HepG2 (cell line): ENCODE measurements at regions not wholly inside any gene's neighbourhood (a gene's known extent, or its start where the extent isn't known, plus 50 kb on each side); places are given as distances from the start of the nearest gene placed in this dataset.

Source experiments
- EED ChIP-seq: sonication (generic); formaldehyde crosslinking; IDR thresholded peaks from 2 replicates; pipeline ENCODE4 v1.5.0; 2020; ENCODE audit warnings: mild to moderate bottlenecking, missing genetic modification reagents
- ETV5 ChIP-seq: IDR thresholded peaks from 2 replicates; pipeline ENCODE4 v1.6.1; 2018; ENCODE audit warnings: missing biosample characterization, missing genetic modification reagents, inconsistent platforms, borderline replicate concordance
- MAZ ChIP-seq, 2 experiments: sonication (generic) in 1 of 2; formaldehyde crosslinking in 1 of 2; IDR thresholded peaks; 2 replicates each; pipeline versions ENCODE4 v1.5.0 to v1.6.1; 2012 to 2020; ENCODE audit warnings: low read depth in 2 of 2, mild to moderate bottlenecking in 2 of 2, borderline replicate concordance in 1 of 2, improper control_type of control experiment in 1 of 2, low read length in 1 of 2, missing genetic modification reagents in 1 of 2, moderate library complexity in 1 of 2
- MYC ChIP-seq: sonication (generic); formaldehyde crosslinking; IDR thresholded peaks from 2 replicates; pipeline ENCODE4 v1.9.0; 2021; ENCODE audit warnings: missing genetic modification reagents, borderline replicate concordance
- PPARG ChIP-seq: conservative IDR thresholded peaks from 2 replicates; pipeline ENCODE4 v1.6.1; 2016; ENCODE audit warnings: missing biosample characterization, missing genetic modification reagents
- RBAK ChIP-seq: sonication (generic); formaldehyde crosslinking; IDR thresholded peaks from 2 replicates; pipeline ENCODE4 v1.5.1; 2020; ENCODE audit warnings: mild to moderate bottlenecking, missing genetic modification reagents
- ZBTB1 ChIP-seq: sonication (generic); formaldehyde crosslinking; IDR thresholded peaks from 2 replicates; pipeline ENCODE4 v1.4.0; 2020; ENCODE audit warnings: missing genetic modification reagents, borderline replicate concordance
- ZNF138 ChIP-seq: sonication (generic); formaldehyde crosslinking; IDR thresholded peaks from 2 replicates; pipeline ENCODE4 v1.5.0; 2020; ENCODE audit warnings: mild to moderate bottlenecking, low read depth, missing genetic modification reagents
- ZSCAN22 ChIP-seq: sonication (generic); formaldehyde crosslinking; IDR thresholded peaks from 2 replicates; pipeline ENCODE4 v1.4.0; 2020; ENCODE audit warnings: mild to moderate bottlenecking, missing genetic modification reagents
- ZSCAN9 ChIP-seq: IDR thresholded peaks from 2 replicates; pipeline ENCODE4 v1.6.1; 2016; ENCODE audit warnings: borderline replicate concordance
- TF ChIP-seq, protein P1 (sequence below): sonication (generic); formaldehyde crosslinking; IDR thresholded peaks from 2 replicates; pipeline ENCODE4 v1.5.0; 2020; ENCODE audit warnings: missing genetic modification reagents
- TF ChIP-seq, protein P2 (sequence below): sonication (generic); formaldehyde crosslinking; IDR thresholded peaks from 2 replicates; pipeline ENCODE4 v1.5.0; 2020; ENCODE audit warnings: mild to moderate bottlenecking, missing genetic modification reagents
- TF ChIP-seq, protein P3 (sequence below): sonication (generic); formaldehyde crosslinking; IDR thresholded peaks from 2 replicates; pipeline ENCODE4 v1.4.0; 2020; ENCODE audit warnings: missing genetic modification reagents
- TF ChIP-seq, protein P4 (sequence below): sonication (generic); formaldehyde crosslinking; IDR thresholded peaks from 2 replicates; pipeline ENCODE4 v1.8.1; 2023; ENCODE audit warnings: mild to moderate bottlenecking, moderate library complexity, missing genetic modification reagents
- TF ChIP-seq, protein P5 (sequence below): sonication (generic); formaldehyde crosslinking; IDR thresholded peaks from 2 replicates; pipeline ENCODE4 v1.8.0; 2023; ENCODE audit warnings: mild to moderate bottlenecking, missing genetic modification reagents

DNA sequence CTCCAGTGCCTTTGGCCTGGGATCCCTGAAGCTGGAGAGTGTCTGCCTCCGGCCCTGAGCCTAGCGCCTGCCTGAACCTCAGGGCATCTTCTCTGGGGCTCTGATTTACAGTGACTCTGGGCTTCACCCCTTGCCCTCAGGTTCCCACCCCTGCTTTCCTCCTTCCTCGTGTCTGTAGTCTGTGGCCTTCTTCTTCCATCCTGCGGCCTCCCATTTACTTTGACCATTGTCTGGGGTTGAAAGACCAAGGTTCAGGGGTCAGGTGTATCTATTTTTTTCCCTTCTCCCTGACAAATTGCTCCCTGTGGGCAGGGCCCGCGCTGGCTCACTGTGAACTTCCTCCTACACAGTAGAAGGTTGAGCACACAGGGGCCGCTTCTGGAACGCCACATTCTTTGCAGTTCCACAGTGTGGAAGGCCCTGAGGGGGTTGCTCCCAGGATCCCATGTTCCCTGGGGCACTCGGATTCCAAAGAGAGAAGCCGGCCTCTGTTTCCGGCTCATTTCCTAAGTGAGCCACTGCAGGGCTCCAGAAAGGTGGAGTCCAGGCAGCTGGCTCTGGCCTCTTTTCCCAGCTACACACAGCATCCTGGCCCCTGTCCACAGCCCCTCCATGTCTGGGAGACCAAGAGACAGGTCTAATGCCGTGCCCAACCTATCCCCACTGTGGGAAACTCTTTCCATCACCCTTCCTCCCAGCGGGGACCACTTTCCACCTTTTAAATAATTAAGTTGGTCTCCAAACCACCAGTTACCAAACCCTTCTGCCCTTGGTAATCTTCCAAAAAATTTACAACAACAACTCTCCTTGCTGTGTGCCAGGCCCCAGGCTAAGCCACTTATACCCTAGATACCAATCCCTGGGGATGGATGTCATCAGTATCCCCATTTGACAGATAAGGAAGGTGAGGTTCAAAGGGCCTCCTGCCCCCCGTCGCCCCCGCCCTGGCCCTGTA lies 140.3 kb upstream of the IER5L start (continued):
- TF ChIP-seq, protein P1, sequence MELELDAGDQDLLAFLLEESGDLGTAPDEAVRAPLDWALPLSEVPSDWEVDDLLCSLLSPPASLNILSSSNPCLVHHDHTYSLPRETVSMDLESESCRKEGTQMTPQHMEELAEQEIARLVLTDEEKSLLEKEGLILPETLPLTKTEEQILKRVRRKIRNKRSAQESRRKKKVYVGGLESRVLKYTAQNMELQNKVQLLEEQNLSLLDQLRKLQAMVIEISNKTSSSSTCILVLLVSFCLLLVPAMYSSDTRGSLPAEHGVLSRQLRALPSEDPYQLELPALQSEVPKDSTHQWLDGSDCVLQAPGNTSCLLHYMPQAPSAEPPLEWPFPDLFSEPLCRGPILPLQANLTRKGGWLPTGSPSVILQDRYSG (CRISPR knock-in tag) = no peak
- TF ChIP-seq EED = no peak
- TF ChIP-seq RBAK (CRISPR knock-in tag) = no peak
- no peak for TF ChIP-seq MAZ (IDR thresholded peaks at IDR 0.05; ENCODE audit: borderline replicate concordance, low read depth, low read length)
- 0 out of 2 replicates have a peak, but pooled peaks have one; percentile 33 for TF ChIP-seq MAZ (CRISPR knock-in tag; IDR thresholded peaks at IDR 0.05; ENCODE audit: low read depth)
- no peak for TF ChIP-seq ZSCAN9 (CRISPR knock-in tag)
- TF ChIP-seq ZSCAN22 (CRISPR knock-in tag) = peak; percentile 67; the same call in 1 of the 2 replicates
- no peak; the same call in 1 of the 2 replicates for TF ChIP-seq MYC
- TF ChIP-seq ETV5 (CRISPR knock-in tag) = peak; percentile 57; the same call in 1 of the 2 replicates
- TF ChIP-seq, protein P2, sequence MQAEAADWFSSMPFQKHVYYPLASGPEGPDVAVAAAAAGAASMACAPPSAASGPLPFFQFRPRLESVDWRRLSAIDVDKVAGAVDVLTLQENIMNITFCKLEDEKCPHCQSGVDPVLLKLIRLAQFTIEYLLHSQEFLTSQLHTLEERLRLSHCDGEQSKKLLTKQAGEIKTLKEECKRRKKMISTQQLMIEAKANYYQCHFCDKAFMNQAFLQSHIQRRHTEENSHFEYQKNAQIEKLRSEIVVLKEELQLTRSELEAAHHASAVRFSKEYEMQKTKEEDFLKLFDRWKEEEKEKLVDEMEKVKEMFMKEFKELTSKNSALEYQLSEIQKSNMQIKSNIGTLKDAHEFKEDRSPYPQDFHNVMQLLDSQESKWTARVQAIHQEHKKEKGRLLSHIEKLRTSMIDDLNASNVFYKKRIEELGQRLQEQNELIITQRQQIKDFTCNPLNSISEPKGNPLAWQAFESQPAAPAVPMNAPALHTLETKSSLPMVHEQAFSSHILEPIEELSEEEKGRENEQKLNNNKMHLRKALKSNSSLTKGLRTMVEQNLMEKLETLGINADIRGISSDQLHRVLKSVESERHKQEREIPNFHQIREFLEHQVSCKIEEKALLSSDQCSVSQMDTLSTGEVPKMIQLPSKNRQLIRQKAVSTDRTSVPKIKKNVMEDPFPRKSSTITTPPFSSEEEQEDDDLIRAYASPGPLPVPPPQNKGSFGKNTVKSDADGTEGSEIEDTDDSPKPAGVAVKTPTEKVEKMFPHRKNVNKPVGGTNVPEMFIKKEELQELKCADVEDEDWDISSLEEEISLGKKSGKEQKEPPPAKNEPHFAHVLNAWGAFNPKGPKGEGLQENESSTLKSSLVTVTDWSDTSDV (CRISPR knock-in tag) = no peak
- TF ChIP-seq ZNF138 (CRISPR knock-in tag) = no peak
- no peak for TF ChIP-seq ZBTB1 (CRISPR knock-in tag)
- TF ChIP-seq, protein P3, sequence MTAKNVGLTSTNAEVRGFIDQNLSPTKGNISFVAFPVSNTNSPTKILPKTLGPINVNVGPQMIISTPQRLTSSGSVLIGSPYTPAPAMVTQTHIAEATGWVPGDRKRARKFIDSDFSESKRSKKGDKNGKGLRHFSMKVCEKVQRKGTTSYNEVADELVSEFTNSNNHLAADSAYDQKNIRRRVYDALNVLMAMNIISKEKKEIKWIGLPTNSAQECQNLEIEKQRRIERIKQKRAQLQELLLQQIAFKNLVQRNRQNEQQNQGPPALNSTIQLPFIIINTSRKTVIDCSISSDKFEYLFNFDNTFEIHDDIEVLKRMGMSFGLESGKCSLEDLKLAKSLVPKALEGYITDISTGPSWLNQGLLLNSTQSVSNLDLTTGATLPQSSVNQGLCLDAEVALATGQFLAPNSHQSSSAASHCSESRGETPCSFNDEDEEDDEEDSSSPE (CRISPR knock-in tag) = no peak
- TF ChIP-seq, protein P4, sequence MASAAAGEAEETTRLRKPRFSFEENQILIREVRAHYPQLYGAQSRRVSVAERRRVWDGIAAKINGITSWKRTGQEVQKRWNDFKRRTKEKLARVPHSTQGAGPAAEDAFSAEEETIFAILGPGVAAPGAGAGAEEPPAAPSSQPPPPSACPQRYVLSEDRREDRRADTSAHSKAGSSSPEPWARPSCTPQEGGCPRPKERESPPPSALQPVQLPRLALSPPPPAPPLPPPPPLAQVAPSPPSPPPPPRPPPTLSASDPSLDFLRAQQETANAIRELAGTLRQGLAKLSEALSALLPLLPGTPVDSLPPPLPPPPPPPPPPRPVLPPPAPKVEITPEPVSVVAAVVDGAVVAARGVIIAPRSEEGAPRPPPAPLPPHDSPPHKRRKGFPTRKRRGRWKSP (CRISPR knock-in tag) = no peak
- TF ChIP-seq, protein P5, sequence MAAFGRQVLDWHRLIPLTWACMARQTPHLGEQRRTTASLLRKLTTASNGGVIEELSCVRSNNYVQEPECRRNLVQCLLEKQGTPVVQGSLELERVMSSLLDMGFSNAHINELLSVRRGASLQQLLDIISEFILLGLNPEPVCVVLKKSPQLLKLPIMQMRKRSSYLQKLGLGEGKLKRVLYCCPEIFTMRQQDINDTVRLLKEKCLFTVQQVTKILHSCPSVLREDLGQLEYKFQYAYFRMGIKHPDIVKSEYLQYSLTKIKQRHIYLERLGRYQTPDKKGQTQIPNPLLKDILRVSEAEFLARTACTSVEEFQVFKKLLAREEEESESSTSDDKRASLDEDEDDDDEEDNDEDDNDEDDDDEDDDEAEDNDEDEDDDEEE (CRISPR knock-in tag) = 0 out of 2 replicates have a peak, but pooled peaks have one; percentile 59
- no peak for TF ChIP-seq PPARG (CRISPR knock-in tag)
